ENCODE measurements at regions not wholly inside any gene's neighbourhood (a gene's known extent, or its start where the extent isn't known, plus 50 kb on each side); places are given as distances from the start of the nearest gene placed in this dataset.

GRCh38 chr6:19319005-19319404 is 518.2 kb upstream of the ID4 start:
- 87% methylated on average over 1 of the region's 1 CpG for WGBS
- Histone ChIP-seq H3K4me3 (ENCODE audit: low read length in 2 of 2) (no peak overlapping the region), H3K27ac (ENCODE audit: low read depth in 1 of 2, low read length in 1 of 2) (no peak overlapping the region), H3K9me3 (ENCODE audit: control insufficient read depth in 2 of 2, insufficient read depth in 1 of 2, low read length in 1 of 2) (no peaks in the 10 kb centered on the region), H3K27me3 (ENCODE audit: control insufficient read depth in 2 of 2, insufficient read depth in 1 of 2, low read length in 1 of 2) (no peaks in the 10 kb centered on the region), H3K36me3 (ENCODE audit: control insufficient read depth in 2 of 2, insufficient read depth in 2 of 2, low read length in 1 of 2) (no peaks in the 10 kb centered on the region), H3K4me1 (ENCODE audit: control insufficient read depth in 2 of 2, insufficient read depth in 2 of 2, low read length in 2 of 2) (no peaks in the 10 kb centered on the region)
- DNase-seq (ENCODE audit: low read depth in 6 of 9, low spot score in 9 of 9), result no peak

- WGBS, result 84% methylated on average over 3 of the region's 3 CpGs
- Histone ChIP-seq H3K4me1 (ENCODE audit: control insufficient read depth in 2 of 2, insufficient read depth in 2 of 2, low read length in 2 of 2) (no peaks in the 10 kb centered on the region), H3K27me3 (ENCODE audit: control insufficient read depth in 2 of 2, insufficient read depth in 1 of 2, low read length in 1 of 2) (no peaks in the 10 kb centered on the region), H3K9me3 (ENCODE audit: control insufficient read depth in 2 of 2, insufficient read depth in 1 of 2, low read length in 1 of 2) (no peaks in the 10 kb centered on the region), H3K4me3 (ENCODE audit: low read length in 2 of 2) (no peak overlapping the region), H3K36me3 (ENCODE audit: control insufficient read depth in 2 of 2, insufficient read depth in 2 of 2, low read length in 1 of 2) (no peaks in the 10 kb centered on the region), H3K27ac (ENCODE audit: low read depth in 1 of 2, low read length in 1 of 2) (no peak overlapping the region)
- DNase-seq (ENCODE audit: low read depth in 6 of 9, low spot score in 9 of 9), result no peak
These were observed 517.0 kb upstream of the ID4 start for GRCh38 chr6:19320111-19320581.

GRCh38 chr6:19322691-19323485 is 514.3 kb upstream of the ID4 start:
- H3K4me1 ChIP-seq (ENCODE audit: control insufficient read depth in 2 of 2, insufficient read depth in 2 of 2, low read length in 2 of 2), result no peaks in the 10 kb centered on the region
- no peaks in the 10 kb centered on the region for H3K9me3 ChIP-seq (ENCODE audit: control insufficient read depth in 2 of 2, insufficient read depth in 1 of 2, low read length in 1 of 2)
- no peaks in the 10 kb centered on the region for H3K36me3 ChIP-seq (ENCODE audit: control insufficient read depth in 2 of 2, insufficient read depth in 2 of 2, low read length in 1 of 2)
- H3K4me3 ChIP-seq (ENCODE audit: low read length in 2 of 2), result no peak overlapping the region
- no peak overlapping the region for H3K27ac ChIP-seq (ENCODE audit: low read depth in 1 of 2, low read length in 1 of 2)
- no peaks in the 10 kb centered on the region for H3K27me3 ChIP-seq (ENCODE audit: control insufficient read depth in 2 of 2, insufficient read depth in 1 of 2, low read length in 1 of 2)
- WGBS, result 89% methylated on average over 5 of the region's 5 CpGs
- no peak for DNase-seq (ENCODE audit: low read depth in 6 of 9, low spot score in 9 of 9)

- 92% methylated on average over 3 of the region's 3 CpGs for WGBS
- Histone ChIP-seq H3K9me3 (ENCODE audit: control insufficient read depth in 2 of 2, insufficient read depth in 1 of 2, low read length in 1 of 2) (no peaks in the 10 kb centered on the region), H3K27ac (ENCODE audit: low read depth in 1 of 2, low read length in 1 of 2) (no peak overlapping the region), H3K27me3 (ENCODE audit: control insufficient read depth in 2 of 2, insufficient read depth in 1 of 2, low read length in 1 of 2) (no peaks in the 10 kb centered on the region), H3K4me3 (ENCODE audit: low read length in 2 of 2) (no peak overlapping the region), H3K36me3 (ENCODE audit: control insufficient read depth in 2 of 2, insufficient read depth in 2 of 2, low read length in 1 of 2) (no peaks in the 10 kb centered on the region), H3K4me1 (ENCODE audit: control insufficient read depth in 2 of 2, insufficient read depth in 2 of 2, low read length in 2 of 2) (no peaks in the 10 kb centered on the region)
- DNase-seq (ENCODE audit: low read depth in 6 of 9, low spot score in 9 of 9), result no peak
These were observed 512.8 kb upstream of the ID4 start for GRCh38 chr6:19324376-19324775.

- H3K27ac ChIP-seq (ENCODE audit: low read depth in 1 of 2, low read length in 1 of 2), result no peak overlapping the region
These were observed 511.8 kb upstream of the ID4 start for GRCh38 chr6:19325335-19325789.

GRCh38 chr6:19327241-19327640 is 509.9 kb upstream of the ID4 start:
- no peak overlapping the region for H3K27ac ChIP-seq (ENCODE audit: low read depth in 1 of 2, low read length in 1 of 2)

More at GRCh38 chr6:19325335-19325789, 511.8 kb upstream of the ID4 start:
- WGBS, result 93% methylated on average over 8 of the region's 8 CpGs
- Histone ChIP-seq H3K4me3 (ENCODE audit: low read length in 2 of 2) (no peak overlapping the region), H3K9me3 (ENCODE audit: control insufficient read depth in 2 of 2, insufficient read depth in 1 of 2, low read length in 1 of 2) (no peaks in the 10 kb centered on the region), H3K4me1 (ENCODE audit: control insufficient read depth in 2 of 2, insufficient read depth in 2 of 2, low read length in 2 of 2) (no peaks in the 10 kb centered on the region), H3K36me3 (ENCODE audit: control insufficient read depth in 2 of 2, insufficient read depth in 2 of 2, low read length in 1 of 2) (no peaks in the 10 kb centered on the region), H3K27me3 (ENCODE audit: control insufficient read depth in 2 of 2, insufficient read depth in 1 of 2, low read length in 1 of 2) (no peaks in the 10 kb centered on the region)
- no peak for DNase-seq (ENCODE audit: low read depth in 6 of 9, low spot score in 9 of 9)

GRCh38 chr6:19327661-19328060 is 509.5 kb upstream of the ID4 start:
- WGBS, result 21% methylated on average over 8 of the region's 8 CpGs
- no peak for DNase-seq (ENCODE audit: low read depth in 6 of 9, low spot score in 9 of 9)
- H3K4me3 ChIP-seq (ENCODE audit: low read length in 2 of 2), result no peak overlapping the region
- no peak overlapping the region for H3K27ac ChIP-seq (ENCODE audit: low read depth in 1 of 2, low read length in 1 of 2)
- no peaks in the 10 kb centered on the region for H3K9me3 ChIP-seq (ENCODE audit: control insufficient read depth in 2 of 2, insufficient read depth in 1 of 2, low read length in 1 of 2)
- H3K36me3 ChIP-seq (ENCODE audit: control insufficient read depth in 2 of 2, insufficient read depth in 2 of 2, low read length in 1 of 2), result no peaks in the 10 kb centered on the region
- H3K4me1 ChIP-seq (ENCODE audit: control insufficient read depth in 2 of 2, insufficient read depth in 2 of 2, low read length in 2 of 2), result no peaks in the 10 kb centered on the region
- H3K27me3 ChIP-seq (ENCODE audit: control insufficient read depth in 2 of 2, insufficient read depth in 1 of 2, low read length in 1 of 2), result no peaks in the 10 kb centered on the region

More at GRCh38 chr6:19327241-19327640, 509.9 kb upstream of the ID4 start:
- no peaks in the 10 kb centered on the region for H3K36me3 ChIP-seq (ENCODE audit: control insufficient read depth in 2 of 2, insufficient read depth in 2 of 2, low read length in 1 of 2)
- no peaks in the 10 kb centered on the region for H3K27me3 ChIP-seq (ENCODE audit: control insufficient read depth in 2 of 2, insufficient read depth in 1 of 2, low read length in 1 of 2)
- H3K4me3 ChIP-seq (ENCODE audit: low read length in 2 of 2), result no peak overlapping the region
- no peak for DNase-seq (ENCODE audit: low read depth in 6 of 9, low spot score in 9 of 9)
- H3K4me1 ChIP-seq (ENCODE audit: control insufficient read depth in 2 of 2, insufficient read depth in 2 of 2, low read length in 2 of 2), result no peaks in the 10 kb centered on the region
- no peaks in the 10 kb centered on the region for H3K9me3 ChIP-seq (ENCODE audit: control insufficient read depth in 2 of 2, insufficient read depth in 1 of 2, low read length in 1 of 2)
- WGBS, result 53% methylated on average over 2 of the region's 2 CpGs

- DNase-seq (ENCODE audit: low read depth in 6 of 9, low spot score in 9 of 9), result no peak
- H3K36me3 ChIP-seq (ENCODE audit: control insufficient read depth in 2 of 2, insufficient read depth in 2 of 2, low read length in 1 of 2), result no peaks in the 10 kb centered on the region
- no peaks in the 10 kb centered on the region for H3K27me3 ChIP-seq (ENCODE audit: control insufficient read depth in 2 of 2, insufficient read depth in 1 of 2, low read length in 1 of 2)
- H3K4me1 ChIP-seq (ENCODE audit: control insufficient read depth in 2 of 2, insufficient read depth in 2 of 2, low read length in 2 of 2), result no peaks in the 10 kb centered on the region
- H3K4me3 ChIP-seq (ENCODE audit: low read length in 2 of 2), result no peak overlapping the region
- 78% methylated on average over 4 of the region's 4 CpGs for WGBS
- no peak overlapping the region for H3K27ac ChIP-seq (ENCODE audit: low read depth in 1 of 2, low read length in 1 of 2)
- H3K9me3 ChIP-seq (ENCODE audit: control insufficient read depth in 2 of 2, insufficient read depth in 1 of 2, low read length in 1 of 2), result no peaks in the 10 kb centered on the region
These were observed 508.1 kb upstream of the ID4 start for GRCh38 chr6:19329078-19329477.

GRCh38 chr6:19331089-19331488 is 506.1 kb upstream of the ID4 start:
- H3K27me3 ChIP-seq (ENCODE audit: control insufficient read depth in 2 of 2, insufficient read depth in 1 of 2, low read length in 1 of 2), result no peaks in the 10 kb centered on the region
- 75% methylated on average over 3 of the region's 3 CpGs for WGBS
- no peak for DNase-seq (ENCODE audit: low read depth in 6 of 9, low spot score in 9 of 9)

More at GRCh38 chr6:19331089-19331488, 506.1 kb upstream of the ID4 start:
- H3K36me3 ChIP-seq (ENCODE audit: control insufficient read depth in 2 of 2, insufficient read depth in 2 of 2, low read length in 1 of 2), result no peaks in the 10 kb centered on the region
- H3K27ac ChIP-seq (ENCODE audit: low read depth in 1 of 2, low read length in 1 of 2), result no peak overlapping the region
- no peaks in the 10 kb centered on the region for H3K9me3 ChIP-seq (ENCODE audit: control insufficient read depth in 2 of 2, insufficient read depth in 1 of 2, low read length in 1 of 2)
- no peaks in the 10 kb centered on the region for H3K4me1 ChIP-seq (ENCODE audit: control insufficient read depth in 2 of 2, insufficient read depth in 2 of 2, low read length in 2 of 2)
- H3K4me3 ChIP-seq (ENCODE audit: low read length in 2 of 2), result no peak overlapping the region

Measured in thymus (tissue), 11 donors.